GM12878 (cell line): ENCODE measurements at regions not wholly inside any gene's neighbourhood (a gene's known extent, or its start where the extent isn't known, plus 50 kb on each side); places are given as distances from the start of the nearest gene placed in this dataset.

ENCODE experiments used
- CBFB ChIP-seq: IDR thresholded peaks from 2 replicates; pipeline ENCODE4 v1.6.1; 2016; ENCODE audit warnings: antibody characterized with exemption, low read depth
- CHD1 ChIP-seq: IDR thresholded peaks from 2 replicates; pipeline ENCODE4 v1.6.1; 2012; ENCODE audit warnings: low read depth, low read length, improper control_type of control experiment
- EP300 ChIP-seq, 2 experiments: fragments of 150-350 bp in 1 of 2; IDR thresholded peaks; 2 replicates each; pipeline ENCODE4 v1.6.1; 2011 to 2012; ENCODE audit warnings: low read depth in 2 of 2, low read length in 2 of 2, borderline replicate concordance in 1 of 2, improper control_type of control experiment in 1 of 2, inconsistent platforms in 1 of 2; ENCODE audit not compliant: control insufficient read depth in 1 of 2
- EZH2 ChIP-seq: IDR thresholded peaks from 2 replicates; pipeline ENCODE4 v1.6.1; 2012; ENCODE audit warnings: low read depth, mild to moderate bottlenecking, control low read depth, inconsistent platforms, low read length, borderline replicate concordance; ENCODE audit not compliant: control insufficient read depth
- GABPA ChIP-seq: IDR thresholded peaks from 2 replicates; pipeline ENCODE4 v1.6.1; 2014; ENCODE audit warnings: antibody characterized with exemption, low read depth, mild to moderate bottlenecking, inconsistent platforms
- NR2C2 ChIP-seq: IDR thresholded peaks from 2 replicates; pipeline ENCODE4 v1.6.1; 2011; ENCODE audit warnings: borderline replicate concordance, low read depth; ENCODE audit not compliant: control insufficient read depth, insufficient read length
- POLR2A ChIP-seq: IDR thresholded peaks from 2 replicates; pipeline ENCODE4 v1.6.1; 2011; ENCODE audit warnings: low read depth, mild to moderate bottlenecking, low read length
- POLR2AphosphoS5 ChIP-seq: IDR thresholded peaks from 2 replicates; pipeline ENCODE4 v1.6.1; 2011; ENCODE audit warnings: mild to moderate bottlenecking, low read length, inconsistent platforms
- RAD21 ChIP-seq: IDR thresholded peaks from 2 replicates; pipeline ENCODE4 v1.6.1; 2011; ENCODE audit warnings: mild to moderate bottlenecking, low read depth, low read length, moderate library complexity; ENCODE audit not compliant: insufficient read depth
- SPI1 ChIP-seq: IDR thresholded peaks from 2 replicates; pipeline ENCODE4 v1.6.1; 2011; ENCODE audit warnings: low read depth, mild to moderate bottlenecking, low read length, moderate library complexity, borderline replicate concordance; ENCODE audit not compliant: insufficient read depth
- TBL1XR1 ChIP-seq: IDR thresholded peaks from 2 replicates; pipeline ENCODE4 v1.6.1; 2012; ENCODE audit warnings: low read depth, low read length, improper control_type of control experiment
- TF ChIP-seq, protein P1 (sequence below), 3 experiments: IDR thresholded peaks in 2 of 3; conservative IDR thresholded peaks in 1 of 3; 2 replicates each; pipeline ENCODE4 v1.5.1; 2011; ENCODE audit warnings: low read depth in 3 of 3, low read length in 3 of 3, mild to moderate bottlenecking in 3 of 3, control low read depth in 2 of 3, moderate library complexity in 2 of 3, inconsistent platforms in 1 of 3, mixed read lengths in 1 of 3; ENCODE audit not compliant: control insufficient read depth in 2 of 3, insufficient read depth in 1 of 3; ENCODE audit errors: extremely low read depth in 1 of 3
- TF ChIP-seq, protein P2 (sequence below): IDR thresholded peaks from 2 replicates; pipeline ENCODE4 v1.6.1; 2012; ENCODE audit warnings: low read depth, low read length, improper control_type of control experiment
- TF ChIP-seq, protein P3 (sequence below): fragments of 450-650 bp; IDR thresholded peaks from 2 replicates; pipeline ENCODE4 v1.6.1; 2018; ENCODE audit warnings: borderline replicate concordance, mild to moderate bottlenecking; ENCODE audit not compliant: partially characterized antibody

DNA sequence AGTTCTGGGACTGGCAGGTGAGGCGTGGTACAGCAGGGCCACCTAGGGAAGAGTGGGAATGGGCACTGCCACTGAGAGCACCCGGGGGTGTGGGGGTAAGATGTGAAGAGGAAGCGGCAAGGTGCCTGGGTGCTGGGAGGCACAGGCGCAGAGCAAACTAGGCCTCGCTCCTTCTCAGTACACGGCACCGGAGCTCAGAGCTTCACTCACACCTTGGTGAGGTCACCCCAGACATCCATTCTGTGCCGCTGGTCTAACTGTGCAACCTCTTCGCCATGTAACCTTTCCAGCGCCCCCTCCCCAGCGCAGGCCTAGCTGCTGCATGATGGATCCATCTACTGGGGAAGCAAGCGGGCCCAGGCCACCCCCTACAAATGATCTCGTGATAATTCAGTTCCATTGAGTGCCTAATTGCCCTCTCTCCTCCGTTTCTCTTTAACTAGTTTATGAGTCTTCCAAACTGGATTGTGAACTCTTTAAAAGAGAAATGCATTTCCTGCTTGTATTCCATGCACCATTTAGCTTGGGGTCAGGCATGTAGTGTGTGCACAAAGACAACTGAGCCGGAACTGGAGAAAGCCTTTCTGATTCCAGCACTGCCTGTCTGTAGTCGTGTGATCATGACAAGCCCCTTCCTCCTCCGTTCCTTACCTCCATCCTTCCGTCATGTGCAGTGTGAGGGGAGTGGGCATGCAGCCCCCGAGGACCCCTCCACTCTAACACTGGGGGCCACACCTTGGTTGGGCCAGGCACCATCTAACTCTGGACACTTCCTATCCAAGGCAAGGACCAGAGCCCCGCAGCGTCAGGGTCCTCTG, 1475.2 kb downstream of the TBC1D22A start:
- TF ChIP-seq EP300 (IDR thresholded peaks at IDR 0.05; ENCODE audit: borderline replicate concordance in 1 of 2, control insufficient read depth in 1 of 2, low read depth in 2 of 2, low read length in 2 of 2), result no peak
- TF ChIP-seq, protein P1, sequence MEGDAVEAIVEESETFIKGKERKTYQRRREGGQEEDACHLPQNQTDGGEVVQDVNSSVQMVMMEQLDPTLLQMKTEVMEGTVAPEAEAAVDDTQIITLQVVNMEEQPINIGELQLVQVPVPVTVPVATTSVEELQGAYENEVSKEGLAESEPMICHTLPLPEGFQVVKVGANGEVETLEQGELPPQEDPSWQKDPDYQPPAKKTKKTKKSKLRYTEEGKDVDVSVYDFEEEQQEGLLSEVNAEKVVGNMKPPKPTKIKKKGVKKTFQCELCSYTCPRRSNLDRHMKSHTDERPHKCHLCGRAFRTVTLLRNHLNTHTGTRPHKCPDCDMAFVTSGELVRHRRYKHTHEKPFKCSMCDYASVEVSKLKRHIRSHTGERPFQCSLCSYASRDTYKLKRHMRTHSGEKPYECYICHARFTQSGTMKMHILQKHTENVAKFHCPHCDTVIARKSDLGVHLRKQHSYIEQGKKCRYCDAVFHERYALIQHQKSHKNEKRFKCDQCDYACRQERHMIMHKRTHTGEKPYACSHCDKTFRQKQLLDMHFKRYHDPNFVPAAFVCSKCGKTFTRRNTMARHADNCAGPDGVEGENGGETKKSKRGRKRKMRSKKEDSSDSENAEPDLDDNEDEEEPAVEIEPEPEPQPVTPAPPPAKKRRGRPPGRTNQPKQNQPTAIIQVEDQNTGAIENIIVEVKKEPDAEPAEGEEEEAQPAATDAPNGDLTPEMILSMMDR (IDR thresholded peaks at IDR 0.05 in 2 of 3, conservative IDR thresholded peaks at IDR 0.05 in 1 of 3; ENCODE audit: control insufficient read depth in 2 of 3, extremely low read depth in 1 of 3, insufficient read depth in 1 of 3, low read depth in 3 of 3, low read length in 3 of 3), result no peak
- TF ChIP-seq POLR2A, result no peak
- TF ChIP-seq GABPA, result no peak
- TF ChIP-seq POLR2AphosphoS5, result no peak
- TF ChIP-seq SPI1, result no peak
- no peak for TF ChIP-seq TBL1XR1
- no peak for TF ChIP-seq NR2C2
- no peak for TF ChIP-seq EZH2
- TF ChIP-seq, protein P2, sequence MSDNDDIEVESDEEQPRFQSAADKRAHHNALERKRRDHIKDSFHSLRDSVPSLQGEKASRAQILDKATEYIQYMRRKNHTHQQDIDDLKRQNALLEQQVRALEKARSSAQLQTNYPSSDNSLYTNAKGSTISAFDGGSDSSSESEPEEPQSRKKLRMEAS, result no peak
- no peak for TF ChIP-seq CBFB
- TF ChIP-seq, protein P3, sequence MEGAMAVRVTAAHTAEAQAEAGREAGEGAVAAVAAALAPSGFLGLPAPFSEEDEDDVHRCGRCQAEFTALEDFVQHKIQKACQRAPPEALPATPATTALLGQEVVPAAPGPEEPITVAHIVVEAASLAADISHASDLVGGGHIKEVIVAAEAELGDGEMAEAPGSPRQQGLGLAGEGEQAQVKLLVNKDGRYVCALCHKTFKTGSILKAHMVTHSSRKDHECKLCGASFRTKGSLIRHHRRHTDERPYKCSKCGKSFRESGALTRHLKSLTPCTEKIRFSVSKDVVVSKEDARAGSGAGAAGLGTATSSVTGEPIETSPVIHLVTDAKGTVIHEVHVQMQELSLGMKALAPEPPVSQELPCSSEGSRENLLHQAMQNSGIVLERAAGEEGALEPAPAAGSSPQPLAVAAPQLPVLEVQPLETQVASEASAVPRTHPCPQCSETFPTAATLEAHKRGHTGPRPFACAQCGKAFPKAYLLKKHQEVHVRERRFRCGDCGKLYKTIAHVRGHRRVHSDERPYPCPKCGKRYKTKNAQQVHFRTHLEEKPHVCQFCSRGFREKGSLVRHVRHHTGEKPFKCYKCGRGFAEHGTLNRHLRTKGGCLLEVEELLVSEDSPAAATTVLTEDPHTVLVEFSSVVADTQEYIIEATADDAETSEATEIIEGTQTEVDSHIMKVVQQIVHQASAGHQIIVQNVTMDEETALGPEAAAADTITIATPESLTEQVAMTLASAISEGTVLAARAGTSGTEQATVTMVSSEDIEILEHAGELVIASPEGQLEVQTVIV, result no peak
- TF ChIP-seq RAD21, result no peak
- TF ChIP-seq CHD1, result no peak
